GM12873 (cell line): ENCODE measurements at regions not wholly inside any gene's neighbourhood (a gene's known extent, or its start where the extent isn't known, plus 50 kb on each side); places are given as distances from the start of the nearest gene placed in this dataset.

Source experiments
- TF ChIP-seq, protein P1 (sequence below): IDR thresholded peaks from 2 replicates; pipeline ENCODE4 v1.5.1; 2012; ENCODE audit warnings: low read depth, mild to moderate bottlenecking, moderate library complexity, low read length, control low read depth; ENCODE audit not compliant: insufficient read depth; ENCODE audit errors: missing control alignments

DNA sequence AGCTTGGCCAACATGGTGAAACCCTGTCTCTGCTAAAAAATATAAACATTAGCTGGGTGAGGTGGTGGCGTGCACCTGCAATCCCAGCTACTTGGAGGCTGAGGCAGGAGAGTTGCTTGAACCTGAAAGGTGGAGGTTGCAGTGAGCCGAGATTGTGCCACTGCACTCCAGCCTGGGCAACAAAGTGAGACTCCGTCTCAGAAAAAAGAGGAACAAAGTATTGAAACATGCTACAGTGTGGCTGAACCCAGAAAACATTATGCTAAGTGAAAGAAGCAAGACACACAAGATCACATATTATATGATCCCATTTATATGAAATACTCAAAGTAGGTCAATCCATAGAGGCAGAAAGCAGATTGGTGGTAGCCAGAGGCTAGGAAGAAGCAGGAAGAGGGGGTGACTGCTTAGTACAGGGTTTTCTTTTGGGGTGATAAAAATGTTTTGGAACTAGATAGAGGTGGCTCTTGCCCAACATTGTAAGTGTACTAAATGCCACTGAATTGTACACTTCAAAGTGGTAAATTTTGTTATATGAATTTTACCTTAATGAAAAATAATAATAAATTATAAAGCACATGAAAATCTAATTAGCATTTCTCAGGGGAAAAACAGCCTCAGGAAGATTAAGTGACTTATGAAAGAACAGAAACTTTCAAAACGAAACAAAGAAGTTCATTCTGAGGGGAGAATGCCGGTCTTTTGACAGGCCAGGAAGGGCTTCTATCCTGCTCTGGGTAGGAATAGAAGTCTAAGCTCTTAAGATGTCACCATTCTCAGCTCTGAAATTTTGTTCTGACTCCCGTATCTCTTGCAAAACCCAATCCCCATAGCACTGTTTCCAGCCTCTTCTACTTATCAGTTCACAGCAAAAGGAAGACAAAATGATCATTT lies 161.1 kb upstream of the TBCA start:
- TF ChIP-seq, protein P1, sequence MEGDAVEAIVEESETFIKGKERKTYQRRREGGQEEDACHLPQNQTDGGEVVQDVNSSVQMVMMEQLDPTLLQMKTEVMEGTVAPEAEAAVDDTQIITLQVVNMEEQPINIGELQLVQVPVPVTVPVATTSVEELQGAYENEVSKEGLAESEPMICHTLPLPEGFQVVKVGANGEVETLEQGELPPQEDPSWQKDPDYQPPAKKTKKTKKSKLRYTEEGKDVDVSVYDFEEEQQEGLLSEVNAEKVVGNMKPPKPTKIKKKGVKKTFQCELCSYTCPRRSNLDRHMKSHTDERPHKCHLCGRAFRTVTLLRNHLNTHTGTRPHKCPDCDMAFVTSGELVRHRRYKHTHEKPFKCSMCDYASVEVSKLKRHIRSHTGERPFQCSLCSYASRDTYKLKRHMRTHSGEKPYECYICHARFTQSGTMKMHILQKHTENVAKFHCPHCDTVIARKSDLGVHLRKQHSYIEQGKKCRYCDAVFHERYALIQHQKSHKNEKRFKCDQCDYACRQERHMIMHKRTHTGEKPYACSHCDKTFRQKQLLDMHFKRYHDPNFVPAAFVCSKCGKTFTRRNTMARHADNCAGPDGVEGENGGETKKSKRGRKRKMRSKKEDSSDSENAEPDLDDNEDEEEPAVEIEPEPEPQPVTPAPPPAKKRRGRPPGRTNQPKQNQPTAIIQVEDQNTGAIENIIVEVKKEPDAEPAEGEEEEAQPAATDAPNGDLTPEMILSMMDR: no peak

DNA sequence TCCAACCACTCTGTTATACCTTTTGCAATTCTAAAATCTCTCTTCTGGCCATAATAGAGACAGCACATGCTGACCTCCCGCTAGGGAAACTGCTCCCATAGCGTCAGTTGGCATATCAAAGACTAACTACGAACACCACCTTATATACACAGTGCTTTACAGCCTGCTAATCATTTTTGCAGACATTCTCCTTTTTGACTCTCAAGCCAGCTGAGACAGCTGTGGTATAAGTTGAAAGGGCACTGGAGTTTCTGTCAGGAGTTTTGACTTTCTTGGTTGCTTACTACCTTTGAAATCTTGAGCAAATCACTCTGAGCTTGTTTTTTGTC lies 160.2 kb upstream of the TBCA start:
- TF ChIP-seq, protein P1: no peak

DNA sequence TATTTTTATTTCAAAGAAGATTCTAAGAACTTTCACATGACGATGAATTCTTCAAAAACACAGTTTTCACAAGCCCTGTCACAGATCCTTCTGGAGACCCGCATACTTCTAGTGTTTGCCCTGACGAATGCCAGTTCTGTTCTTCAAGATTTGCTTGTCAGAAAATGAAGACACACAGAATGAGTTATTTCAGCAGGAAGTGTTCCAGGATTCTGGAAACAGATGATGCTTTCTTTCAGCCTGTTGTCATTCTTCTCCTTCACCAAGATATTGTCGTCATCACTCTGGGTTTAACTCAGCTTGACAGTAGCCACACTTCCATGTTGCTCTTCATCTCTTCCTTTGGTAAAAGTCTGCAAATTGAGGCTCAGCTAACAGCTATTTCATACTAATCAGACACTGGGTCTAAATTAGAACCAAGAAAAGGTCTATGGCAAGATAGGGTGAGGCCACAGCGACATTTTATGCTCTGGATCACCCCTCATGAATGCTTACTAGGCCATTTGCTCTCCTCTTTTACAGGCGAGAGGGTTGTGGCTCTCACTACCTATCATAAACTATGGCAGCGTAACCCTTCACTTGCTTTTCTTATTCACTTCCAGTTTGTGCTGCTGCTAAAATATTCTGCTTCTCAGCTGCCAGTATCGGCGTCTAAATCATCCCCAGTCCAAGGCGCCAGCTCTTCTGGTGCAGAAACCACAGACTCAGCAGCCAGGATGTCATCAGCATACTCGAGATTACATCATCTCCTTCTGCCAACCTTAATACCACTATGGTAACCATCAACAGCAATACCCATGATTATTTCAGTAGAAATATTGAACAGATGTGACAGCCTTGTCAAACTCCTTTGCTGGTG lies 159.6 kb upstream of the TBCA start:
- TF ChIP-seq, protein P1: no peak

DNA sequence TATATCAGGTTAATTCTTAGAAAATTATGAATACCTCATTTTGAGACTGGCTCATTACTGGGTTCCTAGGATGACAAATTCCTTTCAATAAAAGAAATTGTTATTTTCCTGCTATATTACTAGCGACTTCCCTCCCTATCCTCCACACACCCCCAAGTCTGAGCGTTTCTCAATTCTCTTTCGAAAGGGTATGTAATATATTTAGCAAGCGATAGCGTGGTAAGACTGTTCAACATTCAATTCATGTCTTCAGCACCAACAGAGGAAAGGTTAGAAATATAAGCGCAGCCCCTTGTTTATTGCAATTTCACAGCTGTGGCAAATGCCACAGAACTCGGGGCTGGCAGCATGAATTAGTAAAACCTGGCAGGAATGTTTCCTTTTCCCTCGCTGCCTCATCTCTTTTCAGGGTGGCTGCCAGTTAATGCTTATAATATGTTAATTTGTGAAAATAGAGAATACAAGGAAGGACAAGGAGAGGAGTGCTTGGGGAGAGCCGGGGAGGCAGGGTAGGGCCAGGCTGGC lies 152.7 kb upstream of the TBCA start:
- TF ChIP-seq, protein P1: no peak

DNA sequence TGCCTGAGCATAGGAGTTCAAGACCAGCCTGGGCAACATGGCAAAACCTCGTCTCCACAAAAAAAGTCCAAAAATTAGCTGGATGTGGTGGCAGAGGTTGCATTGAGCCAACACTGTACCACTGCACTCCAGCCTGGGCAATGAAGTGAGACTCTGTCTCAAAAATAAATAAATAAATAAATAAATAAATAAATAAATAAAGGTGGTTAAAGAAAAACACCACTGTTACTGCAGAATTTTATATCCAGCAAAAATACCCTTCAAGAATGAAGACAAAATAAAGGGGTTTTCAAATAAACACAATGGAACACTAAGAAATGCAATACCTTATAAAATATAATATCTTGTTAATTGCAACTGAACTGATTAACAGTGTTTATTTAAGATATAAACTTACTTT lies 150.2 kb upstream of the TBCA start:
- TF ChIP-seq, protein P1: no peak

DNA sequence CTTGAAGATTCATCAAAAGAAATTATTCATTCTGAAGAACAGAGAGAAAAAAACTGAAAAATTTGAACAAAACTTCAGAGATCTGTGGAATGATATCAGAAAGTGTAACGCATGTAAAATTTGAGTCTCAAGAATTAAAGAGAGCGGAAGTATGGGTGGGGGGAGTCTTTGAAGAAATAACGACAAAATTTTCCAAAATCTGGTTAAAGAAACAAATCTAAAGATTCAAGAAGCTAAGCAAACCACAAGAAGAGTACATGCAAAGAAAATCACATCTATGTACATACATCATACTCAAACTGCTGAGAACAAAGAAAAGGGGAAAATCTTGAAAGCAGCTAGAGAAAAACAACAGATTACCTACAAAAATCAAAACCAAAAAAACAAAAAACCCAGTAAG lies 149.4 kb upstream of the TBCA start:
- TF ChIP-seq, protein P1: no peak

DNA sequence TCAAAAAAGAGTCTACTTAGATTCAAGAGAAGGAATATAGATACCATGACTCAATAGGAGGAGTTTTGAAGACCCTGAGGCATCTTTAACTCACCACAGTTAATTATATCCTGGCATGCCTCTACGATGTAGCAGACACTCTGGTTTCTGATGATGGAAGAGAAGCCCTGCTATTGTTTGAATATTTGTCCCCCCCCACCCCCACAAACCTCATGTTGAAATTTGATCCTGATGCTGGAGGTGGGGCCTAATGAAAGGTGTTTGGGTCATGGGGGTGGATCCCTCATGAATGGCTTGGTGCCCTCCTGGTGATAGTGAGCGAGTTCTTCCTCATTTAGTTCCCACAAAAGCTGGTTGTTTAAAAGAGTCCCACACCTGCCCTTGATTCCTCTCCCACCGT lies 147.9 kb upstream of the TBCA start:
- TF ChIP-seq, protein P1: no peak
